Activated CD4-positive, alpha-beta T cell treated with anti-CD3 and anti-CD28 coated beads, Interleukin-2, amount 50 U/mL, for 16 hours (primary cell): ENCODE measurements at regions not wholly inside any gene's neighbourhood (a gene's known extent, or its start where the extent isn't known, plus 50 kb on each side); places are given as distances from the start of the nearest gene placed in this dataset.
"Not testable (repeated sequence)": the region's sequence is repeated elsewhere in the genome, so short reads cannot be mapped to it uniquely, and the experiment has no call there.

Source experiments
- DNase-seq: peaks from one replicate; pipeline ENCODE4 v3.0.0-alpha.2; 2020

GRCh38 chr13:54927538-54927937 lies 1898.9 kb downstream of the OLFM4 start:
- DNase-seq: no peak

GRCh38 chr13:54928071-54928470 lies 1899.5 kb downstream of the OLFM4 start:
- no peak for DNase-seq

GRCh38 chr13:54934121-54934520 lies 1905.5 kb downstream of the OLFM4 start:
- DNase-seq: no peak

- no peak for DNase-seq
Observed at GRCh38 chr13:54945973-54946372, 1917.4 kb downstream of the OLFM4 start.

GRCh38 chr13:54949735-54950134 lies 1921.1 kb downstream of the OLFM4 start:
- no peak for DNase-seq

- no peak for DNase-seq
Observed at GRCh38 chr13:54950546-54950945, 1921.9 kb downstream of the OLFM4 start.

- DNase-seq: peak; percentile 55
Observed at GRCh38 chr13:54953786-54954185, 1925.2 kb downstream of the OLFM4 start.

- DNase-seq: no peak
Observed at GRCh38 chr13:54958781-54959180, 1930.2 kb downstream of the OLFM4 start.

GRCh38 chr13:54965881-54966280 lies 1937.3 kb downstream of the OLFM4 start:
- DNase-seq: no peak

- DNase-seq: no peak
Observed at GRCh38 chr13:54972838-54973237, 1944.2 kb downstream of the OLFM4 start.

- DNase-seq: no peak
Observed at GRCh38 chr13:54975676-54976075, 1947.1 kb downstream of the OLFM4 start.

GRCh38 chr13:54980651-54981050 lies 1952.0 kb downstream of the OLFM4 start:
- peak; percentile 5 for DNase-seq

- DNase-seq: no peak
Observed at GRCh38 chr13:54989418-54989817, 1960.8 kb downstream of the OLFM4 start.

- no peak for DNase-seq
Observed at GRCh38 chr13:54999399-54999907, 1970.8 kb downstream of the OLFM4 start.

- no peak for DNase-seq
Observed at GRCh38 chr13:55000043-55000442, 1971.4 kb downstream of the OLFM4 start.

- no peak for DNase-seq
Observed at GRCh38 chr13:55000844-55001243, 1972.2 kb downstream of the OLFM4 start.

GRCh38 chr13:55001881-55002280 lies 1973.3 kb downstream of the OLFM4 start:
- DNase-seq: no peak

GRCh38 chr13:55007681-55008080 lies 1979.1 kb downstream of the OLFM4 start:
- no peak for DNase-seq

- no peak for DNase-seq
Observed at GRCh38 chr13:55013051-55013450, 1984.4 kb downstream of the OLFM4 start.

- no peak for DNase-seq
Observed at GRCh38 chr13:55029280-55029679, 2000.7 kb downstream of the OLFM4 start.

GRCh38 chr13:55038230-55038629 lies 2009.6 kb downstream of the OLFM4 start:
- DNase-seq: no peak

- not testable (repeated sequence) for DNase-seq
Observed at GRCh38 chr13:55053891-55054550, 2025.4 kb downstream of the OLFM4 start.

GRCh38 chr13:55055666-55056065 lies 2027.1 kb downstream of the OLFM4 start:
- not testable (repeated sequence) for DNase-seq

- no peak for DNase-seq
Observed at GRCh38 chr13:55062662-55063061, 2034.0 kb downstream of the OLFM4 start.

- no peak for DNase-seq
Observed at GRCh38 chr13:55067946-55068345, 2039.3 kb downstream of the OLFM4 start.
